Testis (tissue), 2 donors: ENCODE measurements at regions not wholly inside any gene's neighbourhood (a gene's known extent, or its start where the extent isn't known, plus 50 kb on each side); places are given as distances from the start of the nearest gene placed in this dataset.

Source experiments
- DNase-seq: peaks from one replicate; pipeline ENCODE4 v3.0.0-alpha.2; 2019
- H3K27ac ChIP-seq, 2 donors: fragments of 200-600 bp; sonication (generic); one replicate each; pipeline ENCODE4 v1.5.1; 2019
- H3K27me3 ChIP-seq: fragments of 200-600 bp; sonication (generic); one replicate; pipeline ENCODE4 v1.5.1; 2019
- H3K36me3 ChIP-seq: fragments of 200-600 bp; sonication (generic); one replicate; pipeline ENCODE4 v1.5.1; 2017; ENCODE audit warnings: low read depth; ENCODE audit errors: missing control alignments
- H3K4me1 ChIP-seq: fragments of 200-600 bp; sonication (generic); one replicate; pipeline ENCODE4 v1.5.1; 2019
- H3K4me3 ChIP-seq, 2 donors: fragments of 200-600 bp; sonication (generic); one replicate each; pipeline ENCODE4 v1.5.1; 2017 to 2019
- H3K9me3 ChIP-seq: fragments of 200-600 bp; sonication (generic); one replicate; pipeline ENCODE4 v1.5.1; 2017
- POLR2A ChIP-seq: fragments of 450-650 bp; IDR thresholded peaks from one replicate; pipeline ENCODE4 v1.6.1; 2017; ENCODE audit warnings: antibody characterized with exemption, mild to moderate bottlenecking, moderate library complexity
- WGBS, 2 donors: methylation state at CpG; one replicate each; pipeline ENCODE4 v1.1.5; 2018; 5-methylcytosine and 5-hydroxymethylcytosine counted together
- intact Hi-C: fragments of 100-400 bp; cut with DNase I; formaldehyde crosslinking; loops from one replicate; pipeline ENCODE4 v1.15.1; 2023; ENCODE audit warnings: low total_unique reads
- TF ChIP-seq, protein P1 (sequence below), 3 experiments: fragments of 450-650 bp in 2 of 3; fragments of 200-600 bp in 1 of 3; sonication (generic) in 1 of 3; IDR thresholded peaks; one replicate each; pipeline ENCODE4 v1.5.1; 2016 to 2019; ENCODE audit warnings: antibody characterized with exemption in 3 of 3, mild to moderate bottlenecking in 2 of 3, moderate library complexity in 1 of 3

DNA sequence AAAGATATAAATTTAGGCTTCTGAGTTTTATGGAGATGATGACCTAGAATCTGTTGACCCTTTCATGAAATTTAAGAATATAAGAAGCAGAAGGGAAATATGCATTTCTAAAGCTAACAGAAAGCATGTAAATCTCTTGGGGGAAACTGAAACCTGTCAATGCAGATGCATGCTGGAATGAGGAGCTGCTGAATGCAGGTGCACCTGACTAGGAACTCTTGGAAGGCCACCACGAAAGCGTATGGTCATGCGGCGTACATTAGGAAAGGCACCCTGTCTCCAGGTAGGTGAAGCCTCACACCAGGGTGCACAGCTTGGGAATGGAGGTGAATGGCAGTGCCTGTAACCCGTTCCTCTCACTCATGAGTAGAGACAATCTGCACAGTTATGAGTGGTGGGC lies 309.7 kb downstream of the SEC16B start:
- DNase-seq: no peak

DNA sequence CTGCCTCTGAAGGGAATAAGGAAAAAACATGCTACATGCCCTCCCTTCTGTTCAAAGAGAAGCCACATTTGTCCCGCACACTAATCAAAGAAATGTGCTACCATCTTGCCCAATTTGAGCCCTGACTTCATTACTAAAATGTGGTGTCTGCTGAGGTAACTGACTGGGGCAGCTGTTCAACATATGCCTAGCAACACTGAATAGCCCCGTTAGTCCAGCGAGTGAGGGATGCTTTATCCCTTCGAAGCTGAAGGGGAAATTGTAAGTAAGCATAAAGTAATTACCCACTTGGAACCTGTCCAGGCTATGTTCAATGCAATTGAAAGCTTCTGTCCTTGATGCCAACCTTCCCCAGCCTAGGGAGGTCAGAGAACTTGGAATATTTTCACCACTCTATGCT lies 310.6 kb downstream of the SEC16B start:
- TF ChIP-seq, protein P1, sequence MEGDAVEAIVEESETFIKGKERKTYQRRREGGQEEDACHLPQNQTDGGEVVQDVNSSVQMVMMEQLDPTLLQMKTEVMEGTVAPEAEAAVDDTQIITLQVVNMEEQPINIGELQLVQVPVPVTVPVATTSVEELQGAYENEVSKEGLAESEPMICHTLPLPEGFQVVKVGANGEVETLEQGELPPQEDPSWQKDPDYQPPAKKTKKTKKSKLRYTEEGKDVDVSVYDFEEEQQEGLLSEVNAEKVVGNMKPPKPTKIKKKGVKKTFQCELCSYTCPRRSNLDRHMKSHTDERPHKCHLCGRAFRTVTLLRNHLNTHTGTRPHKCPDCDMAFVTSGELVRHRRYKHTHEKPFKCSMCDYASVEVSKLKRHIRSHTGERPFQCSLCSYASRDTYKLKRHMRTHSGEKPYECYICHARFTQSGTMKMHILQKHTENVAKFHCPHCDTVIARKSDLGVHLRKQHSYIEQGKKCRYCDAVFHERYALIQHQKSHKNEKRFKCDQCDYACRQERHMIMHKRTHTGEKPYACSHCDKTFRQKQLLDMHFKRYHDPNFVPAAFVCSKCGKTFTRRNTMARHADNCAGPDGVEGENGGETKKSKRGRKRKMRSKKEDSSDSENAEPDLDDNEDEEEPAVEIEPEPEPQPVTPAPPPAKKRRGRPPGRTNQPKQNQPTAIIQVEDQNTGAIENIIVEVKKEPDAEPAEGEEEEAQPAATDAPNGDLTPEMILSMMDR (IDR thresholded peaks at IDR 0.05): no peak
- no peak for TF ChIP-seq POLR2A
- H3K4me3 ChIP-seq: no peak overlapping the region
- 82 to 97% methylated on average over 4 of the region's 4 CpGs for WGBS, 2 donors
- intact Hi-C loops: no loop called here
- H3K9me3 ChIP-seq: no peaks in the 10 kb centered on the region
- no peaks in the 10 kb centered on the region for H3K27me3 ChIP-seq
- H3K36me3 ChIP-seq: no peaks in the 10 kb centered on the region
- H3K4me1 ChIP-seq: no peaks in the 10 kb centered on the region
- no peak overlapping the region for H3K27ac ChIP-seq
- DNase-seq: no peak

More for the DNA sequence above, 309.7 kb downstream of the SEC16B start:
- no peak overlapping the region for H3K27ac ChIP-seq
- H3K9me3 ChIP-seq: no peaks in the 10 kb centered on the region
- no peaks in the 10 kb centered on the region for H3K4me1 ChIP-seq
- no peak overlapping the region for H3K4me3 ChIP-seq
- 95 to 100% methylated on average over 5 of the region's 5 CpGs for WGBS, 2 donors
- intact Hi-C loops: no loop called here
- H3K27me3 ChIP-seq: no peaks in the 10 kb centered on the region
- TF ChIP-seq POLR2A: no peak
- TF ChIP-seq, protein P1 (IDR thresholded peaks at IDR 0.05): no peak
- H3K36me3 ChIP-seq: no peaks in the 10 kb centered on the region

DNA sequence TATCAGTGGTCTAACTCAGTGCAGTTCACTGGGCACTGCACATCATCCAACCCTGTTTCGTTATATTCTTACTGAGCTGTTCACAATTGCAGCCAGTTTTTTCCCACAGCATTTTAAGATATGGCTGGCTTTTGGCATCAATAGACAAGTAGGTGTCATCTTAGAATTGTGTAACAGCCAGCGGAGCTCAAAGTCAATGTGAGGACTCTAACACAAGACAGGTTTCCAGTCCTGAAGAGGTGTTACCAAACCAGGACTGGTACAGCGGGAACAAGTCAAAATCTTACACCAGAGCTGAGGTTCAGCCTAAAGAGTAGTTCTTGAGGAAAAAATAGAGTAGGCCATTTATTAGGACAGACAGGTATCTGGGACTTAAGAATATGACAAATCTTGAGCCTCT lies 313.3 kb downstream of the SEC16B start:
- intact Hi-C loops: no loop called here
- TF ChIP-seq, protein P1 (IDR thresholded peaks at IDR 0.05): no peak
- no peak for TF ChIP-seq POLR2A
- WGBS, 2 donors: 90 to 94% methylated on average over 3 of the region's 3 CpGs

DNA sequence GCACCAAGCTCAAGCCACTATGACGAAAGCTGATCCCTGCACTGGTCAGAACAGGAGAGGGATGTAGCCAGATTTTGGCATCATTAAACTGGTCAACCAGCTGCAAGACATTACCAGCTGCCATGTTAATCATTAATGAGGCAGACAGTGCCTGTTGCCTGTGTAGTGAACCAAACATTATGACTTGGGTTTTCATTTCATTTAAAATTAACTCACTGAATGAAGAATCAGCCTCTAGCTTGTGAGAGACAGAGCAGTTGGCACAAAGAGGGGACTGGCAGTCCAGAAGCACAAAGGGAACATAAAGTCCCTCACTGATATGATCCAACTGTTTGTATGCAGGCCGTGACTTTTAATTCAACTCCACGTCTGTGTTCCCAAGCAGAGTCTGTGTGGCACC lies 318.9 kb downstream of the SEC16B start:
- H3K27ac ChIP-seq: no peak overlapping the region
- no peak overlapping the region for H3K4me3 ChIP-seq
- 66% methylated on average over 3 of the region's 3 CpGs for WGBS, 2 donors
- no peaks in the 10 kb centered on the region for H3K36me3 ChIP-seq
- TF ChIP-seq, protein P1 (IDR thresholded peaks at IDR 0.05): no peak
- no peak for TF ChIP-seq POLR2A
- H3K27me3 ChIP-seq: no peaks in the 10 kb centered on the region
- H3K4me1 ChIP-seq: no peaks in the 10 kb centered on the region
- no peaks in the 10 kb centered on the region for H3K9me3 ChIP-seq
- intact Hi-C loops: no loop called here
- no peak for DNase-seq

More for the DNA sequence above, 313.3 kb downstream of the SEC16B start:
- no peak overlapping the region for H3K27ac ChIP-seq
- no peaks in the 10 kb centered on the region for H3K4me1 ChIP-seq
- no peak for DNase-seq
- no peaks in the 10 kb centered on the region for H3K36me3 ChIP-seq
- no peaks in the 10 kb centered on the region for H3K9me3 ChIP-seq
- no peaks in the 10 kb centered on the region for H3K27me3 ChIP-seq
- no peak overlapping the region for H3K4me3 ChIP-seq

DNA sequence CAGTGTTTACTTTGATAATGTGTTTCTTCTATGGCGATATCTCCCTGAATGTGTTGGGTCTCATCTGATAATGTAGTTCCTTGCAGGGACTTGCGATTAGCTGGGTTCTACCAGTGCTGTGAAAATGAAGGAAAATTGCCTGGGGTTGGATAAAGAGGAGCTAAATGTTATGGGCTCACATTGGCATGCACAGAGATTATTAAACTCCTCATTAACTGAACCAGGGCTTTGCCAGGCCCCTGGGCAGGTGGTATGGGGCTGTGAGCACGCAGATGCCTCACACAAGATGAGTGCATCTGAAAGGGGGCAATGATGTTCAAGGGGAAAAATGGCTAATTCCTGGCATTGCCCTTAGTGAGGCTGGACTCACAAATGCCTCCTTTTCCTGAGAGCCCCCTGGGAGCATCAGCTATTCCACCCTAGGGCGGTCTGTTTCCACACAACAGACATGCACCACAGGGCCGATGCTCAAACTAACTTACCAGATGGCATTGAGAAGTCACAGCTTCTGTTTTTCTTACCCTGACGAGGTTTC lies 321.1 kb downstream of the SEC16B start:
- DNase-seq: no peak
- no peak for TF ChIP-seq POLR2A
- TF ChIP-seq, protein P1 (IDR thresholded peaks at IDR 0.05): no peak
- H3K9me3 ChIP-seq: no peaks in the 10 kb centered on the region
- no peaks in the 10 kb centered on the region for H3K36me3 ChIP-seq
- no peaks in the 10 kb centered on the region for H3K27me3 ChIP-seq
- H3K27ac ChIP-seq: no peak overlapping the region
- whole genome bisulfite sequencing, 2 donors: 89 to 94% methylated on average over 6 of the region's 6 CpGs
- intact Hi-C loops: no loop called here
- H3K4me3 ChIP-seq: no peak overlapping the region
- H3K4me1 ChIP-seq: no peaks in the 10 kb centered on the region
